ENCODE measurements at regions not wholly inside any gene's neighbourhood (a gene's known extent, or its start where the extent isn't known, plus 50 kb on each side); places are given as distances from the start of the nearest gene placed in this dataset.

DNA sequence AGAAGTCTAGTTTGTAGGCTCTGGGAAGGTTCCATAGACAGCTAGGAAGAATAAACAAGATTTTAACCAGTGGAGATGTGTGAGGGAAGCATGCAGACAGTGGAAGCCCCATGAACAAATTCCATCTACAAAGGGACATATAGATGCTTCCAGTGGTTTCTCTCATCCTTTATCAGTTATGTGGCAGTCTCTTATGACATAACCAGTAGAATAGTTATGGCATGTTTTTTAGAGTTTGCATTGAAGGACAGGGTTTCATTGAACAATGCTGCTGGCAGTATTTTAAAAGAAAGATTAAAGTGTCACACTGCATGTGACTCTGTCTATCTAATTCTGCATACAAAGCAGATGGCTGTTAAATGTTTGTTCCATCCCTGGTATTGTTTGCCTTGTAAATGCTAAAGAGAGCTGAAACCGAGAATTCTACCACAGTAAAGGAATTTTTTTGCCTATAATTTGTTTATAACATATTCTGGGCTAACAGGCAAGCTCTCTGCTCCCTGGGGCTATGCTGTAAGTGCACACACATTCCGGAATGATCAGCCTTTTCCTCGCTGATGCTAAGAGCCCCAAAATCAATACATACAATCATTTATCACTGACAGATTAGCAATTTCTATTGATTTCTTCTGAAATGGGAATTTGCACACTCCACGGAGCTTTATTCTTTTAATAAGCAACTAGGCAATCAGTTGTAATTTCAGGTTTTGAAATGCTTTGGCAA is 76.8 kb upstream of the PELI1 start:
- DNase-seq (ENCODE audit: low read depth in 4 of 4, low spot score in 1 of 4) = no peak

DNA sequence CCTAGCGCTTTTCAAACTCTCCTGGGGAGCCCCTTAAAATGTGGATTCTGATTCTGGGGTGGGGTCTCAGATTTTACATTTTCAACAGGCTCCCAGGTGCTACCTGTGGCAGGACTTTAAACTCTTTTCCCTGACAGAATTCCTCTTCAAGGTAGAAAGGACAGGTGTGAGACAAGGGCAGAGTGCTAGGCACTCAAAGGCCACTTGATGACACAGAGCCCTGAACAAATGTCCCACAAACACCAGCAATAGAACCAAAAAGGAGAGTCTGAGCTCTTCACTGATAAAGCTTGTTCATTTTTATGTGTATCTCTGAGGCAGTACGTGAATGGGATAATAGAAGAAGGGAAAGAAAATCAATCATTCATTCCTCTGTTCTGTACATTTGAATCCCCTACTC is 77.7 kb upstream of the PELI1 start:
- DNase-seq (ENCODE audit: low read depth in 4 of 4, low spot score in 1 of 4) = no peak

DNA sequence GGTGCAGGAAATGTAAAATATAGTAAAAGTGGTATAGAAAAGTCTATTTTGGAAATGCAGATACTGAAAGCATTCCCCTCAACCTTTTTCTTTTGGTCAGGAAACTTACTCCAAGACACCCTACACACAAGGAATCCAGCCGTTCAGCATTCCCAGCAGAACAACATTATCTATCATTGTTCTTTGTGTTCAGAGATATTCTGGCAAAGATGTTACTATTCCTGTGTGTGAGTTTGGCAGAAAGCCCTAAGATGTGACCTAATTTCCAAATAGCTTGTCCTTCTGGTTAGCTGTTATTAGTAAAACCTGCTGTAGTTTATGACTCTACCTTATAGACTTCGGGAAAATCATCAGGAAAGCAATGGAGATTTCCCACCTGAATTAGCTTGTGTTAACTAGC is 78.1 kb upstream of the PELI1 start:
- no peak for DNase-seq (ENCODE audit: low read depth in 4 of 4, low spot score in 1 of 4)

DNA sequence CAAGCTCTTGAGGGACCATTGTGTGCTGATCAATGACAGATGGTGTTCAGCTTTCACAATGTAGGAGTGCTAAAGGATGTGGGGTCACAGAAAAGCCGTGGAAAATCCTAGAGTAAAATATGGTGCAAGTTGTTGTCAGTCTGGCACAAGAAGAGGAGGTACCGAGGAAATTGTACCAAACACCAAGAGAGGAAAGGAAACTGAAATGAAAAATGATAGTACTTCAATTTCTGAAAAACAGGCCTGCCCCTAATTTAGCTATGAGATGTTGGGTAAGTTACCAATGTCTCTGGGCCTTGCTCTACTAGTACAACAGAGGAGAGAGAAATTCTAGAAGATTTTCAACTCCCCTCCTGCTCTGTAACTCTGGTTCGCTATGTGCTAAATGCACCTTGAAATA is 78.8 kb upstream of the PELI1 start:
- no peak for DNase-seq (ENCODE audit: low read depth in 4 of 4, low spot score in 1 of 4)

DNA sequence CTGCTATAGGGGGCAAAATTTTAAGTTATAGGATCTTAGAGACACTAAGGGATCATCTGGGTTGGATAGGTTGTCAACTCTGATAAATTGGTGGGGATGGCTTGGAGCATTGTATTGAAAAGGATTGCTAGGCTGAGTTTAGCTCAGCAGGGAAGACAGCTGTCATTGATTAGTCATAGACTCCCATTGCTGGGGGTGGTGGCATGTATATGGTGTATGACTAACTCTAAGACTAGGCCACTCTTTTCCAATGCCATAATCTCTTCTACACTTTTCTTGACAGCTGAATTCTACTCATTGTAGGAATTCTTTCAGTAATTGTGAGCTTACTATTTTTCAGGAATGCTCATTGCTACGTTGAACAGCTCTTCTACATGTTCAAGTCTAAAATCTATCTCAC is 81.3 kb upstream of the PELI1 start:
- DNase-seq (ENCODE audit: low read depth in 4 of 4, low spot score in 1 of 4) = no peak

DNA sequence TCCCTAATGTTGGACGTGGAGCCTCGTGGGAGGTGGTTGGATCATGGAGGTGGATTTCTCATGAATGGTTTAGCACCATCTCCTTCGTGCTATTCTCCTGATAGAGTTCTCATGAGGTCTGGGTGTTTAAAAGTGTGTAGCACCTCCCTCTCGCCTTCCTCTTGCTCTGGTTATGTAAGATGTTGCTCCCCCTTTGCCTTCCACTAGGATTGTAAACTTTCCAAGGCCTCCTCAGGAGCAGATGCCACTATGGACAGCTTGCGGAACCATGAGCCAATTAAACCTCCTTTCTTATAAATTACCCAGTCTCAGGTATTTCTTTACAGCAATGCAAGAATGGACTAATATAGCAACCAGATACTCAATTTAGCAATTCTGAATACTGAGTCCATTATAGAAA is 82.4 kb upstream of the PELI1 start:
- DNase-seq (ENCODE audit: low read depth in 4 of 4, low spot score in 1 of 4) = no peak

DNA sequence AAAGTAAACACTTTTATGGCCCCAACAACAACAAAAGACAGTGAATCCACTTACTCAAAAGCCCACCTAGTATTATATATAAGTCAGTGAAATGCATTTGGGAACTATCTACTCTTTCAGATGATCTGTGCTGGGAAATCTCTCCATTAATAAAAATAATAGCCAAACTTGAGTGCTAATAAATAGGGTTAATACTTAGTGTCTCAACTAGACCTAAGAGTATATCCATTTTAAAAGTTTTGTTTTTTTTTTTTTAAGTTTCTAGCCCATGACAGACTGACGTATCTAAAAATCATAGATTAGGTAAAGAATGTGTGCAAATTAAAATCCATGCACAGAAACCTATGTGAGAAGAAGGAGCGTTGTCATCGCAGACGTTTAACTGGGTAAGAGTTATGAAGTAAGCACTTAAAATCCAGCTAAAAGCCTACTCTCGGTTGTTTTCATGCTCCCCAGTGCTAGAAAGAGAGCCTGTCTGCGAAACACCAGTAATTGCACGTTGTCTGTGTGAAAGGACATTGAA is 83.4 kb upstream of the PELI1 start:
- DNase-seq (ENCODE audit: low read depth in 4 of 4, low spot score in 1 of 4) = no peak

DNA sequence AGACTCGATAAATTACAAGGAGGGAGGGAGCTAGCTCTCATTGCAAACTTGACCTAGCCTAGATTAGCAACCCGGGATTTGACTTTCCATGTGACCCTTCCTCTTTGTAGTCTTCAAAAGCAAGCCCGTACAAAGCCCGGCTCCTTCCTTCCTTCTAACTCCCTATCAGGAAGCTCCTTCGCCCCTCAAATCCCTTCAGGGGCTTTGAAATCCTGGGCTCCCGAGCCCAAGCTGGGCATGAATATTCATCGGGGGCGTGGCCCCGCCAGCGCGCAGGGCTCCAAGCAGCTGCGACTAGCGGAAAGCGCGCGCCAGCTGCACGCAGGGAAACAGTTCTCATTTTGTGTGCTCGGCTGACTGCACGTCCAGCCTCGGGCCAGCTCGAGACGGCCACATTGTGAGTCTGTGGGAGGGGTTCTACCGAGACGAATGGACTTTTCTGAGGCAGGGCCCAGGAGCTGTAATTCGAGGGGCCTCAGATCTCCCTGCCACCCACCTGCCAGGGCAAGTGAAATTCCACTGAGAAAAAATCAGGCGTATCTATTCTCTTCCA is 84.0 kb upstream of the PELI1 start:
- DNase-seq (ENCODE audit: low read depth in 4 of 4, low spot score in 1 of 4) = peak in 2 of 4 experiments; percentile 39 to 62

DNA sequence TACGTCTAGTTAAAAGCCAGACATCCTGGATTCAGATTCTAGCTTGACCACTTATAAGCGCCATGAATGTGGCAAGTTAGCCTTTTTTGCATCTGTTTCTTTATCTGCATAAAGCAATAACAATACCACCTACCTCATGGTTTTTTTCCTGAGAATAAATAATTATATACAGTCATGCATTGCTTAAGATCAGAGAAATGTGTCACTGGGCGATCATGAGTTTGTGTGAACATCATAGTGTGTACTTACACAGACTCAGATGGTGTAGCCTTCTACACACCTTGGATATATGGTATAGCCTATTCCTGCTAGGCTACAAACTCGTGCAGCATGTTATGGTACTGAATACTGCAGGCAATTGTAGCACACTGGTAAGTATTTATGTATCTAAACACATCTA is 84.7 kb upstream of the PELI1 start:
- no peak for DNase-seq (ENCODE audit: low read depth in 4 of 4, low spot score in 1 of 4)

DNA sequence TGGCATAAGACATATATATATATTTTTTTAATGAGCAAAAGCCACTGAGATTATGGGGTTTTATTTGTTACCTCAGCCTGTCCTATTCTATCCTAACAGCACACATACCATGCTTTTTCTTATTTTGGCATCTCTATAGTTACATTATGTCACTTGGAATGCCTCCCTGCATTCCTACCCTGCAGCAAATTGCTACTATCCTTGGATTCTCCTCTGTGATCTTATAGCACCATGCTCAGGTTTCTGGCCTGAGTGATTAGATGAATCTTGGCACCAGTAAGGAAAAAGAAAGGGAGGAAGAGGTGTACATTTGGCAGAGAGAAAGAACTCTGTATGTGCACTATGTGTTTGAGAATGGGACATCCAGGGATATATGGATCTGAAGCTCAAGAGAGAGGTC is 86.3 kb upstream of the PELI1 start:
- DNase-seq (ENCODE audit: low read depth in 4 of 4, low spot score in 1 of 4) = no peak

DNA sequence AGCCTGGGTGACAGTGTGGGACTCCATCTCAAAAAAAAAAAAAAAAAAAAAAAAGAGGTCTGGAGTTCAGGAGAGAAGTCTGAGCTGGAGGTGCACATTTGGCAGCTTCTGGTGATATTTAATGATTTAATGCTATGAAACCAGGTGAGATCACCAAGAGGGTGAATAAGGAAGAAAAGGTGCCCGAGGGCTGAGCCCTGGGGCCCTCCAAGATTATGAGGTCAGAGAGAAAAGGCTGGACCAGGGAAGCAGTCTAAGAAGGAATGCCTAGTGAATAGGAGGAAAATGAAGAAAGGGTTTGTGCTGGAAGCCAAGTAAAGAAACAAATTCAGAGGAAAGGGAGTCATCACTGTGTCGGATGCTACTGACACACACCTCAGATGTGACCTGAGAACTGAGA is 88.0 kb upstream of the PELI1 start:
- no peak for DNase-seq (ENCODE audit: low read depth in 4 of 4, low spot score in 1 of 4)

DNA sequence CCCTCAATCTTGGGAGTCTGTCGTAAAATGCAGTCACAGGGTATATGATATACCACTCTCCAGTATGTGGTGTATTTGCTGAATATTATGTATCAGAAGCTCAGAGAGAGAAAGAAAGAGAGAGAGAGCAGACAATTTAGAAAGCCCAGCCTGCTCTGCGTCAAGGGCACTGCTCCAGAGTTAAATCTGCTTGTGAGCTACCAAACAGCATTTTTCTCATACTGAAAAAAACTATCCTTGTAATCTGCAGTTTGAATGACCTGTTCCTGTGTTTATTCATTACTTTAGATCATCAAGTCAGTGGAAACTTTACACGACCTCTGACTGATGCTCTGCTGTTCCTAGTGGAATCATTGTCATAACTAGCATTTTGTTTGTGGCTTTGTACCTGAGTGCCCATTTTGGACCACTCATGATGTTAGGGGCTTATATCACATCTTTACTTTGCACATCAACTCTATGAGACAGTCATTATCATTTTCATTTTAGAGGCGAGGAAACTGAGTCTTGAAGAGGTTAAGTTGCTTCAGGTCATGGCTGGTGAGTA is 89.2 kb upstream of the PELI1 start:
- DNase-seq (ENCODE audit: low read depth in 4 of 4, low spot score in 1 of 4) = no peak

DNA sequence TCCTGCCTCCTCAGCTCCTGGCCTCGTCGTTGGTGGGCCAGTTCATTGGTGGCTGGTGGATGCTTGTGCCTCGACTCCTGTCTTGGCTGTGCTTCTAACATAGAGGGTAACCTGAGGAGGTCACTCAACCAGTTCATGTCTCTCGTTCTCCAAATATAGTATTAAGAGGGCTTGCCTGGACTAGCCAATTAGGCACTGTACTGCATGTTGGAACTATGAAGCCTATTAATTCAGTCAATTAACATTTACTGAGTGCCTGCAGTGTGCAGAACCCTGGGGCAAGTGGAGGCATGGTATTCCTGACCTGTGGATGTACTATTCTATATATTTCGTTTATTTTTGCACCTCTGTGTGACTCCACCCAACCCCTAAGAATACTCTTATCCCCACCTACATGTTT is 89.9 kb upstream of the PELI1 start:
- no peak for DNase-seq (ENCODE audit: low read depth in 4 of 4, low spot score in 1 of 4)

DNA sequence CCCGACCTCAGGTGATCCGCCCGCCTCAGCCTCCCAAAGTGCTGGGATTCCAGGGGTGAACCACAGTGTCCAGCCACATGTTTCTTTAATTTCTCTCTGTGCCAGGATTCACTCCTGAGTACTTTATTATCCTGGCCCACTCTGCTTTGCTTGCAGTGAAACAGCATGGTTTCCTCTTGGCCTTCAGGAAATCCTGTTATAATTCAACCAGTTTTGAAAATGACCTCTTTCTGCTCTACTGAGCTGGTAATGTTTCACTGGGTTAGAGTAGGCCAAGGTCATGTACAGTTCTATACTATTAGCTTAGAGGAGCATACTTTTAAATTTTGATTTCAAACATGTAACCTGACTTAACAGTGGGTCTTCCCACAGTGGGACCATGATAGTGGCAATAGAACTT is 90.6 kb upstream of the PELI1 start:
- DNase-seq (ENCODE audit: low read depth in 4 of 4, low spot score in 1 of 4) = no peak

DNA sequence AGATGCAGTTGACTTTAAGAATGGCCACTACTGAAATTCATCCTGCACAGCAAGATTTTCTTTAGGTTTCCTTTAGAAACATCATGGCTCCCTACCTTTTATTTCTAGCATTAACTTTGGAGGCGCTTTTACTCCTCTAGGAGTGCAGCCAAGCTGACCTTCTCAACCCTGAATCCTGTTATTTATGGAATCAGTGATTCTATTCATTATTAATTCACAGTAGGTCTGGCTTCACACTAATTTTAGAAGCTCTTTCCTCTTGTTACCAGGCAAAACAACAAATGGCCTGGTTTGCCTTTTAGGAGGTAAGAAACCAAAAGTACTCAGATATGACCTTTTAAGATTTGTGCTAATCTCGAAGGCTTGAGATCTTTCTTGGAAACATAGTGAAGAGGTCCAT is 93.0 kb upstream of the PELI1 start:
- no peak for DNase-seq (ENCODE audit: low read depth in 4 of 4, low spot score in 1 of 4)

DNA sequence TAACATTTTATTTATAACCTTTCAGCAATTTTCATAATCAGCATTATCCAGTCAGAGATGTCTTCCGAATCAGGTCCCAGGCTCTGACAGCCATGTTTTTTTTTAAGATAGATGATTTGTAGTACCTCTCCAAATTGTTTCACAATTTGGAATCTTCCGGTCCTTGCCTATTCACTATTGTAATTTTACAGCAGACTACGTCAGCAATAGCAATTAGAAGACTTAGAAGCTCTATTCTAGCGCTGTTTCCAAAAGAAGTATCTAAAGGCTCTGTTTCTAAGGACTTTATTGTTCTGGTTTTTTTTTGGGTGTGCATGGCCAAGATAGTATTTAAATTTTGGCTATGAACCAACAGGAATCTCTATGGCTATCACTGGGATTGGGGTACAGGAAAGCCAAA is 94.6 kb upstream of the PELI1 start:
- DNase-seq (ENCODE audit: low read depth in 4 of 4, low spot score in 1 of 4) = no peak

DNA sequence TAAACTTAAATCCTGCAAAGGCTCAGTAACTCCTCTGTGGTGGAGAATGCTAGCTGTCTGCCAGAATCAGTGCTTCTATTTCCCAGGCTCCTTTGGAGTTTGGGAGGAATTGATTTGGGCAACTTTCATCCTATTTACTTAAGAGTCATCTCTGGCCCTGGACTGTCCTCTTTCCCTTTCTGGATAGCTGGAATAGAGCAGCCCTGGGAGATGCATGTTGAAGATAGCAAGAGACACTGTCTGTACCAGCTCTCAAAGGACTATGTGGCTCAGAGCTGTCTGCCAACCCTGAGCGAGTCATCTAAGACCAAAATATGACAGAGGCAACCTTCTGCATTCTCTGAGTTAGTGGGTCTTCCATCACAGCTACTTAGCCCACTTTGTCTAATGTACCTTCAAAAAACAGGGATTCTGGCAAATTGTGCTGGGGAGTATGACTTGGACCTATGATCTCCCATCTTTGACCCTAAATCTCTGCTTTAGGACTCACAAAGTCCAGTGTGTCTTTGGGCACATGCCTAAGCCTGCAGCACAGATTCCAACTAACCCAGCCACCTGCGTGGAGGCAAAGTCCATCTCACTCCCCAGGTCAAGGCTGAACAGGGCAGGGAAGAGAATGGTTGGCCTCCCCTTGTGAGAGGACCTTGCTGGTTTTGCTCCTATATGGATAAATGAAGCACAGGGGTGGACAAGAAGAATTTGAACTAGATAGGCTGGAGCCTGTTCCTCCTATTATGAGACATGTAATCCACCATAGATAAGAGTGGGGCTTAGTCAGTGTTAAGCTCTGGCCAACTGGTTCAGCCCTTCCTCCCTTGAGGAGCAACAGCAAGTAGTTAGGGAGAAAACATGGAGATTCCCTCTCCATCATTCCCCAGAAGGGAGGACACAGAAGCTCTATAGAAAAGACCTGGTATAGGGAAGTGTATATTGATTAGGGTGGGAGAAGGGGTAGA is 99.1 kb upstream of the PELI1 start:
- DNase-seq (ENCODE audit: low read depth in 4 of 4, low spot score in 1 of 4) = no peak

DNA sequence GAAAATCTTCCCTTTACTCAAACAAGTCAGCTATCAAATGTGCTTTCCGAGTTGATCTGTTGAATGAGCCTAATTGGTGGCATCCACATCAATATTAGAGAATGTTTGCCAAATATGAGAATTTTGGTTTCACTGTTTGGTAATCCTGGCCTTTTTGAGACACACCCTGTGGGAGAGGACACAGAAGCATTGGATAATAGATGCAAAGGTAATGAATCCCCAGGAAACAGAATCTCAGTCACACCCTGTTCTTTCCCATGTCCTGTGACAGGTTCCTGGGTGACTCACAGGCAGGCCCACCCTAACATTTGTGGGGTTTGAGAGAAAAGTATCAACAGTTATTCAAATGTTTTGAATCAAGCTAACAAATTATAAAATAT is 99.8 kb upstream of the PELI1 start:
- no peak for DNase-seq (ENCODE audit: low read depth in 4 of 4, low spot score in 1 of 4)

DNA sequence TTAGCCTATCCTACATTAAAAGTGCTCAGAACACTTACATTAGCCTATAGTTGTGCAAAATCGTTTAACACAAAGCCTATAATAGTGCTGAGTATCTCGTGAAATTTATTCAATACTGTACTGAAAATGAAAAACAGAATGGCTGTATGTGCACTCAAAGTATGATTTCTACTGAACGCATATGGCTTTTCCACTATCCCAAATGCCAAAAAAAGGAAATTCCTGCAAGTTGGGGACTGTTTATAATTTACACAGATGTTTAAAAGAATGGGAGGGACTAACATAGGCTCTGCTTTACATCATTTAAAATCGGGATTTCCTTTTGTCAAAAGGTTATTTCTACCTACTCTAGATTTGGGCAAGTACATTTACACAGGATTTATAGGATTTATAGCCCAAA is 101.4 kb upstream of the PELI1 start:
- DNase-seq (ENCODE audit: low read depth in 4 of 4, low spot score in 1 of 4) = no peak

DNA sequence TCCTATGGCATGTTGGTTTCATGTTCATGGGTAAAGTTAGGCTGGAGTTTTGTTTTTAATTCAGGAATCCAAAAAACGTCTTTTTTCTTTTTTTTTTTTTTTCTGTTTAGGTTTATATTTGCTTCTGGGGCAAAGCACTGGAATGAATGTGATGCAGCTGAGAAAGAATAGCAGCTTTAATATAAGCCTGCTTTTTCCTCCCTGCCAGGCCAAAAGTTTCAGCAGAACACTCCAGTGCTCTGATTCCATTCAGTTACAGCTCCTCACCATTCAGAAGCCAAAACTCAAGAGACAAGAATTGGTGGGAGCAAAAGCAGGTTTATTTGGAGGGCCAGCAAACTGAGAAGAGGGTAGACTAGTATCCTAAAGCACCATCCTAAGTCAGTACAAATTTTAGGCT is 102.7 kb upstream of the PELI1 start:
- no peak for DNase-seq (ENCODE audit: low read depth in 4 of 4, low spot score in 1 of 4)

DNA sequence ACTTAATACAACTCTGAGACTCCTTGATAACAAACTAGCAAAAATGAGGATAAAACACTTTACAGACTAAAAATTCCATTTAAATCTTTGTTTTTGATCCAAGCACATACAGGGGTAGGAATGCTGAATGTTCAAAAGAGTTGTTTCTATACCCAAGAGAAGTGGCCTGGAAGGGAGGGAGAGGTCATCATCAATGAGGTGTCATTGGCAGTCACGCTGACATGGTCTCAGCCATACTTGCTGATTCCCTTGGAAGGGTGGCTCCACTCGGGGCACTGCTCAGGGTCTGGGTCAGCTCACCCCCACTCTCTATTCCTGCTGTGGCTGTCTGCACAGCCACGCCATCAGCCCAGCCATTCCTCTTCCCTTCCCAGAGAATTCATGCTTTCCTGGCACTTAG is 105.2 kb upstream of the PELI1 start:
- DNase-seq (ENCODE audit: low read depth in 4 of 4, low spot score in 1 of 4) = no peak

DNA sequence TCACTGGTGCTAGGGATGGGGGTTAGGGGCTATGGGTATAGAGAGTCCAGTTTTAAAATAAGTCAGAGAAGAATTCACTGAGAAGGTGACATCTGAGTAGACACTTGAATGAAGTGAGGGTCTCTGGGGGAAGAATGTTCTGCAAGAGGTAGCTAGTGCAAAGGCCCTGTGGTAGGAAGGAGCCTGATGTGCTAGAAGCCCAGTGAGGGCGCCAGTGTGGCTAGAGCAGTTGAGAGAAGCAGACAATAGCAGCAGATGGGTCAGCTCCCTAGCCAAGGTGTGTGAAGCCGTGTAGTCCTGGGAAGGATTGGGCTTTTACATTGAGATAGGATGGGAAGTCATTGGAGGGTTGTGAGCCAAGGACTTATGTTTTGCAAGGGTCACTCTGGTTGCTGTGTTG is 105.8 kb upstream of the PELI1 start:
- no peak for DNase-seq (ENCODE audit: low read depth in 4 of 4, low spot score in 1 of 4)
